ENCODE measurements at regions not wholly inside any gene's neighbourhood (a gene's known extent, or its start where the extent isn't known, plus 50 kb on each side); places are given as distances from the start of the nearest gene placed in this dataset.

DNA sequence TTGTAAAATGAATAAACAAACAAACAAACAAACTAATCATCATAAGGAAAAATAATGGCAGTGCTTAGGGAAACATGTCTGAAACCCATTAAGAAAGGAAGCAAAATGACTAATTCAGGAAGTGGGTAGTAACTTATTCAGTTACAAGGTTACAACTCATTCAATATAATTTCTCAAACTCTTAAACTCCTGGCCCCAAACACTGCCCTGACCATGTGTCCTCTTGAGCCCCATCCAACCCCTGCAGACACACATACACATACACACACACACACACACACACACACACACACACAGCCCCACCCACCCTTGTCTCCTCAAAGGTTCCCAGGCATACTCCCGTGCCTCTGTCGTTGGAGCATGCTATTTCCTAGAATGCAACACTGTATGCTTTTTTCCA, 193.9 kb downstream of the SEC61B start:
- Histone ChIP-seq H3K36me3 (no peaks in the 10 kb centered on the region), H3K4me3 (no peak overlapping the region), H3K4me1 (no peaks in the 10 kb centered on the region), H3K9me3 (no peaks in the 10 kb centered on the region), H3K27me3 (no peaks in the 10 kb centered on the region), H3K27ac (no peak overlapping the region)
- no peak for DNase-seq (ENCODE audit: low spot score in 2 of 2)
- 23% methylated on average over 2 of the region's 2 CpGs for WGBS
- no peak for TF ChIP-seq POLR2AphosphoS5 (IDR thresholded peaks at IDR 0.05)
- no peak for TF ChIP-seq POLR2A (IDR thresholded peaks at IDR 0.05)
- no peak for TF ChIP-seq EP300 (IDR thresholded peaks at IDR 0.05)
- TF ChIP-seq, protein P1, sequence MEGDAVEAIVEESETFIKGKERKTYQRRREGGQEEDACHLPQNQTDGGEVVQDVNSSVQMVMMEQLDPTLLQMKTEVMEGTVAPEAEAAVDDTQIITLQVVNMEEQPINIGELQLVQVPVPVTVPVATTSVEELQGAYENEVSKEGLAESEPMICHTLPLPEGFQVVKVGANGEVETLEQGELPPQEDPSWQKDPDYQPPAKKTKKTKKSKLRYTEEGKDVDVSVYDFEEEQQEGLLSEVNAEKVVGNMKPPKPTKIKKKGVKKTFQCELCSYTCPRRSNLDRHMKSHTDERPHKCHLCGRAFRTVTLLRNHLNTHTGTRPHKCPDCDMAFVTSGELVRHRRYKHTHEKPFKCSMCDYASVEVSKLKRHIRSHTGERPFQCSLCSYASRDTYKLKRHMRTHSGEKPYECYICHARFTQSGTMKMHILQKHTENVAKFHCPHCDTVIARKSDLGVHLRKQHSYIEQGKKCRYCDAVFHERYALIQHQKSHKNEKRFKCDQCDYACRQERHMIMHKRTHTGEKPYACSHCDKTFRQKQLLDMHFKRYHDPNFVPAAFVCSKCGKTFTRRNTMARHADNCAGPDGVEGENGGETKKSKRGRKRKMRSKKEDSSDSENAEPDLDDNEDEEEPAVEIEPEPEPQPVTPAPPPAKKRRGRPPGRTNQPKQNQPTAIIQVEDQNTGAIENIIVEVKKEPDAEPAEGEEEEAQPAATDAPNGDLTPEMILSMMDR (IDR thresholded peaks at IDR 0.05), result no peak

DNA sequence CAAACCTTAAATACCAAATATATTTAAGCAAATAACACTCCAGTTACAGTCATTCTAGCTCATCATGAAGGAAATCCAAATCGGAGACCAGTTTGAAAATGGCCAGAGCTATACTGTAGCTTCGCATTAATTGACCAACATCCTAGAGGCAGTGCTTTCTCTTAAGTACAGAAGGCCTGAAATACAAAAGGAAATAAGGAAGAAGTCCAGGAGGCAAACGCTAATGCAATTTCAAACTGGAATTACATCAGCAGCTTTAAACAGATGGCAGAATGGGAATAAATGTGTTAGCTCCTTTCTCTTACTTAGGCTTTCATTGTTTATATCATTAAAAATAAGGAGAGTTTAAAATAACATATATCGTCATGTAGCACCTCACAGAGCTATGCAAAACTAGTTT, 197.0 kb downstream of the SEC61B start:
- Histone ChIP-seq H3K4me3 (no peak overlapping the region), H3K4me1 (no peaks in the 10 kb centered on the region), H3K36me3 (no peaks in the 10 kb centered on the region), H3K27me3 (no peaks in the 10 kb centered on the region), H3K27ac (no peak overlapping the region), H3K9me3 (no peaks in the 10 kb centered on the region)
- no peak for DNase-seq (ENCODE audit: low spot score in 2 of 2)
- TF ChIP-seq POLR2AphosphoS5 (IDR thresholded peaks at IDR 0.05), result no peak
- TF ChIP-seq, protein P1 (IDR thresholded peaks at IDR 0.05), result no peak
- TF ChIP-seq POLR2A (IDR thresholded peaks at IDR 0.05), result no peak
- no peak for TF ChIP-seq EP300 (IDR thresholded peaks at IDR 0.05)
- WGBS, result 80% methylated on average over 4 of the region's 4 CpGs

DNA sequence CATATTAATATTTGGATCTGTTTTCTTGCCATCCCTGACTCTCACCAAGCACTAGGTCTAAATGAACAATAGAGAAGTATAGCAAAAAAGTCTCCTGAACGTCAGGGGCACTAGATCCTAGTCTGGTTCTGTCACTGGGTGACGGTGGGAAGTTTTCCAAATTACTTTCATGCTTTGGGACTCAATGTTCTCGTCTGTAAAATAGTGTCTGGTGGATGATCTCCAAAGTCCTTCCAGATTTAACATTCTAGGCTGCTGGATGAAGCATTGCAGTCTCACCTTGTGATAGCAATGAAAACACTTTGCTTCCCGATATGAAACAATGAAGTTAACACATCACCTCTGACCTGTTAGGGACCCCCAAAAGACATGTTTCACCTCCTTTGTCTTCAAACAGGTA, 199.3 kb downstream of the SEC61B start:
- DNase-seq (ENCODE audit: low spot score in 2 of 2), result no peak
- Histone ChIP-seq H3K27me3 (no peaks in the 10 kb centered on the region), H3K4me1 (no peaks in the 10 kb centered on the region), H3K27ac (no peak overlapping the region), H3K4me3 (no peak overlapping the region), H3K36me3 (no peaks in the 10 kb centered on the region), H3K9me3 (no peaks in the 10 kb centered on the region)
- TF ChIP-seq, protein P1 (IDR thresholded peaks at IDR 0.05), result no peak
- TF ChIP-seq POLR2AphosphoS5 (IDR thresholded peaks at IDR 0.05) (no peak), EP300 (IDR thresholded peaks at IDR 0.05) (no peak), POLR2A (IDR thresholded peaks at IDR 0.05) (no peak)
- WGBS, result 89% methylated on average over 4 of the region's 4 CpGs

DNA sequence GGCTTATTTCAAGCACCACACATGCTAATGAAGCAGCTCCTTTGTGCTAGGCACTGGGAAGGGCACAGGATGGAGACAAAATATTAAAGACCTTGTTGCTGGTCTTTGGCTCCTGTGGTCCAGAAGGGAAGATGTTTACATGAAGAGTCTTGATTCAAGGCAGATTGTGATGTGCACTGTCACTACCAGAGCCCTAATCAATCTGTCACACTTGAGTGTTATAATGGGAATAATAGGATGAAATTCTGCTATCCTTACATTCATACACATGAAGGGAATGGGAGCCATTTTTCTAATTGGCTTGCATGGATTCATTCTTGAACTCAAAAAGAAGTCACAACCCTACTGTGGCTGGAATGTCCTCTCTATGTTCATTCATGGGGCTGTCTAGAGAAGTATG, 203.0 kb downstream of the SEC61B start:
- no peaks in the 10 kb centered on the region for H3K36me3 ChIP-seq
- no peaks in the 10 kb centered on the region for H3K27me3 ChIP-seq
- no peaks in the 10 kb centered on the region for H3K4me1 ChIP-seq
- H3K9me3 ChIP-seq, result no peaks in the 10 kb centered on the region
- TF ChIP-seq, protein P1 (IDR thresholded peaks at IDR 0.05), result no peak
- no peak for TF ChIP-seq EP300 (IDR thresholded peaks at IDR 0.05)
- no peak for TF ChIP-seq POLR2AphosphoS5 (IDR thresholded peaks at IDR 0.05)
- no peak for TF ChIP-seq POLR2A (IDR thresholded peaks at IDR 0.05)
- DNase-seq (ENCODE audit: low spot score in 2 of 2), result no peak
- H3K27ac ChIP-seq, result no peak overlapping the region
- H3K4me3 ChIP-seq, result no peak overlapping the region

DNA sequence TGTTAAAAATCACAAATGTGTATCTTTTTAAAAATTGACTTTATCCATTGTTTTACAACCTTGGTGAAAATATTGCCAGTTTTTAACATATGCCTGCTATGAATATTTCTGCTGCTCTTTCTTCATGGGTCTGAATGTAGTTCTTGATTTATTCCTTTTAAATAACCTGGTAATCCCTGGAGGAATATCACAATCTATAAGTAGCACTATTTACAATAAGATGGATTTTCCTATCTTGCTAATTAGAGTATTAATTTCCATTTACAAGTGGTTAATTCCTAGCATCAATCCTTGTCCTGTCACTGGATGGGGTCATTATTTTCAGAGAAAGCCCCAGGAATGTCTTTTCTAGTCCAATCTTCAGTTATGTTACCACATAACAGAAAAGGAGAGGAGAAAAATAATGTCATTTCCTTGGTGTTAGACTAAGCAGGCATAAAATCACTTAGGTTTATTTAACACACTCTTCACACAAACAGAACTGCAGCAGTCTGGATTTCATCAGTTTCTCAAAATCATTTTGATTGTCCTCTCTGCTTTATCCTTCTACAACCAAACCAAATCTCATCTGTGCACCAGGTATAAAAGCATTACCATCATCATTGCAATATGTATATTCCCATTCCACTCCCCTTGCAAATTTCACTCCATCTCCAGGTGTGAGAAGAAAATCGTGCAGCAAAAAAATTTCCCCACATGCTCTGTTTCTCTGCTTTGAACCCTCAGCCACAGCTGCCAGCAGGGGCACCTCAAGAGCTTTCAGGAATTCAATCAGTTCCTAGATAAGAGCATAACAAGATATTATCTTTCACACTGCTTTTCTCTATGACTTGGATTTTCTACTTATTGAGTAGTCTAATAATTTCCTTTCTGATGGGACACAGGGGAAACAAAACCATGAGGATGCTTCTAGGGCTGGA, 204.1 kb downstream of the SEC61B start:
- Histone ChIP-seq H3K9me3 (no peaks in the 10 kb centered on the region), H3K36me3 (no peaks in the 10 kb centered on the region), H3K4me3 (no peak overlapping the region), H3K27me3 (no peaks in the 10 kb centered on the region), H3K27ac (no peak overlapping the region), H3K4me1 (no peaks in the 10 kb centered on the region)
- no peak for DNase-seq (ENCODE audit: low spot score in 2 of 2)
- 45% methylated on average over 1 of the region's 1 CpG for WGBS
- no peak for TF ChIP-seq EP300 (IDR thresholded peaks at IDR 0.05)
- no peak for TF ChIP-seq POLR2AphosphoS5 (IDR thresholded peaks at IDR 0.05)
- TF ChIP-seq POLR2A (IDR thresholded peaks at IDR 0.05), result no peak
- TF ChIP-seq, protein P1 (IDR thresholded peaks at IDR 0.05), result no peak
